GM21423 (cell line): ENCODE measurements at regions not wholly inside any gene's neighbourhood (a gene's known extent, or its start where the extent isn't known, plus 50 kb on each side); places are given as distances from the start of the nearest gene placed in this dataset.

Source experiments
- ATAC-seq: cut with Tn5 transposase; IDR thresholded peaks from one replicate; pipeline ENCODE4 v1.9.1; 2021; ENCODE audit warnings: mild to moderate bottlenecking, moderate library complexity; ENCODE audit not compliant: unreplicated experiment

DNA sequence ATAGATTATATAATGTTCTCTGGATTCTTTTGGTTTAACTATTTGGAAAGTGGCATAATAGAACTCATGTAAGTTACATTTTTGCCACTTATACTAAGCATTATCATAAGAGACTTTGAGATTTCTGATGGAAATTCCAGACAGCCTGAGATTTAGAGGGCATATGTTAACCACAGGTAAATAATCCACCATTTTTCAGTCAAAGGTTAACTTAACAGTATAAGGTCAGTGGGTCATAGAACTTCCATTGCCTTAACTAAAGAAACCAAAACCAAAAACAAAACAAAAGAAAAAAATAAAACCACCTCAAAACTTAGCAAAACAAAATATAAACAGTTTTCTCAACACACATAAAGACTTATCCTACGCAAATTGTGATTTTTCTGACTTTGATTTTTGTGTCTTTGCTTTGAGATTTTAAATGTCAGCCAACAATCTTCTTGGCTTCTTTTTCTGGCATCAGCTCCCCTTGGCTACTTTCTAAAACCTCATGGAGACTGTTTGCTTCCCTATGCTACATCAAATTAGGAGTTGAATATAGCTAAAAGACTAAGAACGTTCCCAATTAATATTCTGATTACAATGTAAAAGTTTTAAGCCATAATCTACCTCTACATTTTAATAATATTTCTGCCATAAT is 430.1 kb upstream of the DAB2 start:
- no peak for ATAC-seq

DNA sequence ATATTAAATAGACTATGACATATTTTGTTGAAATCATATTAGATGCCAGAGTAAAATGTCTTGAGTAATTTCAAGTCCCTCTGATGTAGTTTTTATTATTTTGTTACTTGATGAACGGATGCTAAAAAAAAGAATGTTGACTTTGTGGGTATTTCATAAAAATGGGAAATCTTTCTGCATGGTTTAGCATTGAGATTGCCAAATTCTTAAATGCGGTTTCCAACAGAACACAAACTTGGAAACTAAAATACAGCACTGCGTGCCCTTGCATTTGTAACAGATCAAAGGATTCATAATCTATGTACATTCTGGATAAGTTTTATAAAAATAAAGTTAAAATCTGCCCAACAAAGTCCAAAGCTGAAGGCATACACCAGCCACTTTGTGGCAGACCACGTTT is 425.5 kb upstream of the DAB2 start:
- no peak for ATAC-seq

DNA sequence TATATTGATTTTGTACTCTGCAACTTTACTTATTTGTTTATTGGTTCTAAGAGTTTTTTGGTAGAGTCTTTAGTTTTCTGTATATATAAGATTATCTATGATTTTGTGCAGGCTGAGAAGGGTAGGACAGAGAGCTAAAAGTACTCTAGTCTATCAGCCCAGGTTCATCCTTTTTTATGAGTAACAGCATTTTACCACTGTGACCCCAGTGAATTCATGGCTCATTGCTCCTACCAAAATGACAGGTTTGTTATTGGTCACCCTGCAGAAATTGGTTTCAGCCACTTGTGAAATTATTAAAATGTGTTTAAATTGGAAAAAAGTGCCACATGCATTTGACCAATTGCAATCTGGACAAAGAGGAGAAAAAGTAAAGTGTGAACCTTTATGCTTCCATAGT is 421.4 kb upstream of the DAB2 start:
- peak; percentile 60 for ATAC-seq

DNA sequence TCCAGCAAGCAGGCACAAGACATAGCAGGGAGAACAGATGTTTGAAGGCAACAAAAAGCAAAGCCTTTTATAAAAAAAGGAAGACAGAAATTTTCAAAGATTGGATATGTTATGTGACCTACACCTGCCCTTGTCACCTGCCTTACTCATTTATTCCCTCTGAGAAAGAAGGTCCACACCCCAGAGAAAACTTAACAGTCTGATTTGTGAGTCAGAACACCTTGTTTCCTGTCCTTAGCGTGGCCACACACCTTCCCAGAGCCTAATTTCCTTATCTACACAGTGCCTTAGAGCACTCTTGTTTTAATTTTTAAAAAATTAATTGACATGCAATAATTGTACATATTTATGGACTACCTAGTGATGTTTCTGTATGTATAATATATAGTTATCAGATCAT is 419.0 kb upstream of the DAB2 start:
- no peak for ATAC-seq

DNA sequence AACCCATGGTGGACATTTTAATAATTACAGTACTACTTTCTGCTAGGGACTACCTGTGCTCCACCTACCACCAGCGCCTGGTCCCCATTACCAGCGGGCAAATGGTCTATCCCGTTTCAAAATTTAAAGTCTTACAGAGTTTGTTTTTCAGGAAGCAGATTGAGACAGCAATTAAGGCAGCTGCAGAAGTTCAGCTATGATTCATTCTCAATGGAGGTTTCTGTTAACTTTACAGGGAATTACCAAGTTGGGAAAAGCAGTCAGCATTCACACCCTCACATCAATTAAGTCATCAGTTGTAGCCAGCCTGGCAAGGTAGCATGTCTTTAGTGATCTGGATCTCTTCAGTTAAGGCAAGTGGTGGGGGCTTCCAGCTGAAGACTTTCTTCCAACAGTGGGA is 410.6 kb upstream of the DAB2 start:
- no peak for ATAC-seq

DNA sequence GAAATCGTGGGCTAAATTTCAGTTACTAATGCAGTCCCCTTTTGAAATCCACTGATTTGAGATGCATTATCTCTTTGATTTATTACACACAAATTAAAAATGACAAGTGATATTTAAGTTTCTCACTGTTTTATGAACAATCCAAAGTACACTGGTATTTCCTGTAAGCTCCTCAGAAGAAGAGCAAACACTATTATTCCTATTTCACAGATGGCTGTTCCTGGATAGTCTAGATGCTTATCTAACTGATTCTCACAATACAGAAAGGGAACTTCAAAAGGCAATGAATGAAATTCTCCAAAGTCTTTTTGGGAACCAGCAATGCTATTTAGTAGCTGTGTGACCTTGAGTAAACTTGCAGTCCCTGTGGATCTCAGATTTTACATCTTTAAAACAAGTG is 404.7 kb upstream of the DAB2 start:
- no peak for ATAC-seq

DNA sequence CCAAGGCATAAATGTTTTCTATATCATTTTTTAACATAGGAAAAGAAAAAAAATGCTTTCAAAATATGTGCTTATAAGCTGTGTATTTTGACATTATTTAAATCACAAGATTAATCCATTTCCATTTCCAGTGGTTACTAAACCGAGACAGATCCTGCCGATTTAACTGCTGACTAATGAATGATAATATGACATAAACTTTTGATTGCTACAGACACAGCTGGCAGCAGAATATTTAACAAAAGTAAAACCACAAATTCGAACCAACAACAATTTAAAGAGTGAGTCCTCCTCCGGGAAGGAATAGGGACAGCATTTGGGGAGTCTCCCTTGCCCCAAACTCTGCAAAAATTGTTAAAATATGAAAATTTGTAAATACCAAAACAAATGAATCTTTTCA is 401.3 kb upstream of the DAB2 start:
- ATAC-seq: no peak

DNA sequence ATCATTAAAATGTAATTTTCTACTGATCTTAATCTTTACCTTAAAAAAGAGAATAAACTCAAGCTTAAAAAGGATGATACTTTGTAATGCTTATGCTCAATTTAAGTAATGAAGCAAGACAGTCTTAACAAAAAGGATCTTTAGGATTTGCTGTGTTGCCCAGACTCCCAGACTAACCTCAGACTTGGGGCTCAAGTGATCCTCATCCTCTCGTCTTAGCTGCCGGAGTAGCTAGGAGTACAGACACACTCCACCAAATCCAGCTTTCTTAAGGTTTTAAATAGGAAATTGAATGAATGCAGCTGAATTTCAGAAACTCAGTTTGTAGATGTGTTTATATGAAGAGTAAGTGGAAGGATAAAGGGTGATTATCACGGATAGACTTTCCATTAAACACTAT is 400.5 kb upstream of the DAB2 start:
- no peak for ATAC-seq

DNA sequence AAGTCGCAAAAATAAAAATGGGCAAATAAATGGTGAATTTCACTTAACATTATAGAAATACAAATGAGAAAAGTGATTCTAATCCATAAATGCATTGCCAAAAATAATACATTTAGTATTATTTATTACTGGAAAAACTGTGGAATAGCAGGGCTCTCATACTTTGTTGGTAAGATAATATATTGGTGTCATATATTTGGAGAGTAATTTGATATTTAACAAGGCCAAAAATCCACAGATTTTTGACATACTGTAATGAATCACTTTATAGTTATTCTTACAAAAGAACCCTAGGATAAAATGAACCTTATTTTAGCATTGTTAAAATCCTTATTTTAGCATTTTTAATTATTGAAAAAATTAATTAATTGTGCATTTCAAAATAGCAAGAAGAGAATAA is 397.2 kb upstream of the DAB2 start:
- ATAC-seq: no peak

DNA sequence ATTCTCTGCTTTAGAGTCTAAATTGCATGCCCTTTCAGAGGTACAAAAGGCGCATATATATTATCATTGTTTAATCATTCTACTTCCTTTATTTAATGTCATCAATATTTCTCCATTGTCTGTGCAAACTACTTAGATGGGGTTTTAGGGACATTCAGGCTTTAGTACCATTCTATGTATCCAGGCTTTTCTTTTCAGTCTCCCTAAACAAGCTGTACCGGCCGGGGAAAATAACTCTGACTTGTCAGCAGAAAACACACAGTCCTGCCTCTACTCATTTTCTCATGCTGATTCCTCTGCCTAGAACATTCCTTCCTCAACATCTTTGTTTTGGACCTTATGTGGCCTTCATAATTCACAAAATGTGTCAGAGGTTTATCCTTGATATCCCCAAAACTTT is 392.1 kb upstream of the DAB2 start:
- ATAC-seq: no peak

DNA sequence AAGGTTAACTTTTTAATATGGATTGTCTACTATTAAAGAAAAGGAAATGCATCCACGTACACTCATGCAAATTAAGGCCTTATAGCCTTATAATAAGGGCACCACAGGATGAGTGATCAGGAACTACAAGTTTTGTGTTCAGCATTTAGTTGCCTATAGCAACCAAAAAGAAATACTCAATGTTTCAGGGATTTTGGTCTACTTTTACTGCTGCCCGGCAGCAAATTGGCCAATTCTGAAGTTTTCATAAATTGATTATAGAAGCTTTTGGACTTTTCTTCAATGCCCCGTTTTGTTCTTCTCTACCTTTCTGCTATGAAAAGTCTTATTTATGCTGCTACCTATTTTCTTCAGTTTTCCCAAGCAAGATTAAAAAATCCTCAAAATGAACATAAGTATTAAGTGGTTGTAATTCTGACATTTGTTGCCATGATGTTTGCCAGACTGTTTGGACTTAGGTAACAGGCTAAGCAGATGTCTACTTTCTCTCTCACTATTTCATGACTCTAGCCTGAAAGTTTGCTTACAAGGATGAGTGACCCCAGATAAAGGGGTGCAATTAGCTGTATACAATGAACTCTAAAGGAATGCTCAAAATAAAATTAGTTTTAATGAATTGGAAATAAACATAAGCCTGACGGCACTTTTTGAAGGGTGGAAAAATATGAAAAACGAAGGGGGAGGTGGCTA is 391.5 kb upstream of the DAB2 start:
- no peak for ATAC-seq

DNA sequence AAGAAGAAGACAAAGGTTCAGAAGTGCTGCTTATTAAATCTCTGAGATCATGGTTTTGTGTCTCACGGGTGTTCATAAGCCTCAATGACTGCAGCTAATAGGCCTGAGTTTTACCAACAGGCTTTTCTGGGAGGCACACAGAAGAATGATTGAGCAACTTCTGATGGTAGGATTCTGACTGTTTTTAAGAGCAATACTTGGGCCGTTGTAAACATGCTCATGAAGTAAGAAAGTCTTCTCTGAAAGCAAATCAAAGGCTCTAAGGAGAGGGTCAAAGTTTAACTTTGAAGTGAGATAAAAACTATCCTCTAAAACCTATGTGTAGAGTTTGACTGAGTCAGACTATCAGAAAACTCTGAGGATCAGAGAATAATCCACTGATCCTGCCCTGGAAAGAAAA is 390.9 kb upstream of the DAB2 start:
- ATAC-seq: no peak

DNA sequence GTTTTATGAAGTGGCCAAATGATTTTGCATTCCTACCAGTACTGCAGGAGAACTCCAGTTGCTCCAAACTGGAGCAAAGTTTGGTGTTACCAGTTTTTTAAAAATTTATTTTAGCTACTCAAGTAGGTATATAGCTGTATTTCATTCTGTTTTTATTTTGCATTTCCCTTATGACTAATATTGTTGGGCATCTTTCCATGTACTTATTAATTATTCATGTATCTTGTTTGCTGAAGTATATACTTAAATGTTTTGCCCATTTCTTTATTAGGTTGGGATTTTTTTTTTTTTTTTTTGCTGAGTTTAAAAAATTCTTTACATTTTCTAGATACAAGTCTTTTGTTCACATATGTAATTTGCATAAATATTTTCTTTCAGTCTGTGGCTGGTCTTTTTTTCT is 386.6 kb upstream of the DAB2 start:
- ATAC-seq: no peak

DNA sequence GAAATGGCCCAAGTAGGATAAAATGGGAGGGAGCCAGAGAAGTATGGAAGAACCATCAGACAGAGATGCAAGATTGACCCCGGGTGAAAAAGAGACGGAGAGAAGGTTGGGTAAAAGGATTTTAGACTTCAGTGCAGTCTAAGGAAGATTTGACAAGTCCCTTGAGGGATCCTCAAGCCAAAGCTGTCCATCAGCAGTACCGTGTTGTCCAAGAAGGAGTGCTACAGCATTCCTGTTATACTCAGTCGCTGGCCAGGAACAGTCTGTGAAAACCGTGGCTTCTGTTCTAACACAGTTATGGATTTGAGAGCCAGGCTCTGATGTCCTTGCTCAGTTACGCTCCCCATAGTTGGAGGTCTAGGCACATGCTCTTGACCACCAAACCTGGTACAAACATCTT is 383.9 kb upstream of the DAB2 start:
- no peak for ATAC-seq

DNA sequence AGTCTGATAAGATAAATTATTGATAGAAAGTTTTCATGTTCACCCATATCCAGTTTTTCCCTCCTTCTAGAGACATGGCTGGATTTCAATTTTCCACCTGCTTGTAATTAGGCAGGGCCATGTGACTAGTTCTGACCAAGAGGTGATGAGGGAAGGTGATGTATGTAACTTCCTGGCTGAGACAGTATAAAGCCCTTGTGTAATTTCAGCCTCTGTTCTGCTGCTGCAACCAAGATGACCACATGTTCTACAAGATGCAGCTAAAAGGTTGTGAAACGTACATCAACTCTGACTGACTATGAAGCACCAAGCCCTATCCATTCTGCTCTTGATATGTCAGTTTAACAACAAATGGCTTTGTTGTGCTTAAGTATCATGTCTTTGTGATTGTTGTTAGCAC is 376.5 kb upstream of the DAB2 start:
- ATAC-seq: no peak

DNA sequence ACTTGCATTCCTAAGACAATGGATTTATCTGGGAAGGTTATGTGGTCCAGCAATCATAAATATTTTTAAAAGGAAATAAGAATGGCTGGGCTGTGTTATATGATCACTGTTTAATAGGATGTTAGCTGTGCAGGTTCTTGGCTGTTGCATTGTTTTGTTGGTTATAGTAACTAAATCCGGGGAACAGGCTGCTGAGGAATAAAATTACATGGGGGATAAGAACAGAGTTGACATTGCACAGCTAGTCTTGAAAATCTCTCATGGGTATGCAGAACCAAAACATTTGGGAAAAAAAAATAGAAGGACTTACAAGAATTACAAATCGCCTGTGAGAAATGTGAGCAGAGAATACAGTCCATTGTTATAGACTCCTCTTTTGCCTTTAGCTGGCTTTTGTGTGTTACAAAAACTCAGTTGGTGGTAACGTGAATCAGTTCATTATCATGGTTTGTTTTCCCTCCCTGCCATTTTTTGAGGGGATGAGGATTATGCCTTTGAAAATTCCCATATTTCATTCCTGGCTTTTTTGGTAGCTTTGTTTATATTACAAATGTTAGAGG is 375.3 kb upstream of the DAB2 start:
- no peak for ATAC-seq

DNA sequence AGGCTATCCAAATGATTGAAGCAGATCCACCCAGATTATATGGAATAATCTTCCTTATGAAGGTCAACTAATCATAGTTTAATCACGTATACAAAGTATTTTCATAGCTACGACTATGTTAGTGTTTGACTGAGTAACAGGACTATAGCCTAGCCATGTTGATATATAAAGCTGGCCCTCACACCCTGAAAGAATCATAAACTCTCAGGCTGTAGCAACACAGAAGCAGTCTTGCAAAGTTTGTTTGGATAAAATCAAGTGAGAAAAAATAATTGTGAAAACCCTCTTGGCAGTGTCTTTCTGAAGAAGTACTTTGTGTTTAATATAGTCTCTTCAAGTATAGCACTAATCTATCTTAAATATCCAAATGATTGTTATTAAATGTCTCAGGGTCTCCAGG is 374.5 kb upstream of the DAB2 start:
- no peak for ATAC-seq

DNA sequence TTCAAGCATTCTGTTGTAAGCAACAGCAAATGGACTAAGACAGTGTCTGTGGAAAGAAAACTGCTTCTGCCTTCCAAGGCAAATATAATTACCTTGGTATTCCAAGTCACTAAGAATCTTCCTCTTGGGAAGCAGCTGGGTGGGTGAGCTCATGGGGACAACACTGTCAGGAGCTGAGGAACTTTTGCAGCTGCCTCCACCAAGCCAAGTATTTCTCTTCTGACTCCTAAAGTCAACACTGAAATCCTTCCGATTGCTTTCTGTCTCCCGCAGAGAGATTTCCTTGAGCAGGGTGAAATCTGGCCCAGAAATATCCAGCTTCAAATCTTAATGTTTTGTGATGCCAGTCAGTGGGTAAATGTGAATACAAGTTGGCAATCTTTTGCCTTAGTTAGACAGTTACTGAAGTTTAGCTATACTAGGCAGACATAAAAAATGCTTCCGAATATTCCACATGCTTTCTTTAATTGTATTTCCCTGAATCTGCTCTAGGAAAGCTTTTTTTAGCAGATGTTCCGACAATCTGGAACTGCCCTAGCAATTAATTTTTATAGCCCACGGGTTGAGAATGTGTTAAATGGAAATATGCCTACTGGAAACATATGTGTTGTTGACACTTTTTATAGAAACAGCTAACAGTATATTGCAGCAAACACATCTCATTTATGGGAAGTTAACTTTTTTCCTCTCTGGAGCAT is 369.9 kb upstream of the DAB2 start:
- ATAC-seq: no peak

DNA sequence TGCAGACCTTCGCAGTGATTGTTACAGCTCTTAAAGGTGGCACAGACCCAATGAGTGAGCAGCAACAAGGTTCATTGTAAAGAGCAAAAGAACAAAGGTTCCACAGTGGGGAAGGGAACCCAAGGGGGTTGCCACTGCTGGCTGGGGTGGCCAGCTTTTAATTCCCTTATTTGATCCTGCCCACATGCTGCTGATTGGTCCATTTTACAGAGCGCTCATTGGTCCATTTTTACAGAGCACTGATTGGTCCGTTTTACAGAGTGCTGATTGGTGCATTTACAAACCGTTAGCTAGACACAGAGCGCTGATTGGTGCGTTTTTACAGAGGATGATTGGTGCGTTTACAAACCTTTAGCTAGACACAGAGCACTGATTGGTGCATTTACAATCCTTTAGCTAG is 360.6 kb upstream of the DAB2 start:
- no peak for ATAC-seq

DNA sequence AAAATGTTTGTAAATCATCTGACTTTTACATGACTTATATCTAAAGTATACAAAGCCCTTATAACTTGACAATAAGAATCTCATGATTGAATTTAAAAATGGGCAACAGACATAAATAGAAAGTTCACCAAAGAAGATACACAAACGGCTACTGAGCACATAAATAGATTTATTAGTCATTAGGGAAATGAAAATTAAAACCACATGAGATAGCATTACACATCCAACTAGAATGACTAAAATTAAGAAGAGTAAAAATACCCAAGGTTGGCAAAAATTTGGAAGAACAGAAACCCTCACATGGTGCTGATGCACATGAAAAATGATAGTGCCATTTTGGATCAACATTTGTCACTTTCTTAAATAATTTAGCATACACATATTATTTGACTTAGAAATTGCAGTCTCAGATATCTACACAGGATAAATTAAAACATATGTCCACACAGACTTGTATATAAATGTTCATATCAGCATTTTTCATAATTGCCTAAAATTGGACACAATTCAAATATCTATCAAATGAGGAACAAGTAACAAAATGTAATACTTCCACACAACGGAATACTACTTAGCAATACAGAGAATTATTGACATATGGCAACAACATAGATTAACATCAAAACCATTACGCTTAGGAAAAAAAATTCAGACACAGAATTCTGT is 359.1 kb upstream of the DAB2 start:
- ATAC-seq: no peak

DNA sequence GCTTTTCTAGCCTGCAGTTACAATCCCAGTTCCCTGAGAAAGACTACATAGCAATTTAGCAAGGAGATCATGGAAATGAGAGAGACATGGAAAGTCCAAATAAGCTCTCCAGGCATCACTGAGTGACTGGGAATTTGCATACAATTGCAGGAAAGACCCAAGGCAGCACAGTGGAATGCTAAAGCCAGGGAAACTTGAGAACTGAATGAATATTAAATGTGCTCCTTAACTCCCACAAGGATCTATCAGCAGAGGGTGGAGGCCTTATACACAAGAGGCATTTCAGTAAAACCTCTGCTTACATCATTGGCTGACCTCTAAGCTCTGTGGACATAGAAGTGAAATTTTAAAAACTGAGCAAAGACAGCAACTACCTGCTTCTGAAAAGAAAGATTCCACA is 355.6 kb upstream of the DAB2 start:
- ATAC-seq: no peak

DNA sequence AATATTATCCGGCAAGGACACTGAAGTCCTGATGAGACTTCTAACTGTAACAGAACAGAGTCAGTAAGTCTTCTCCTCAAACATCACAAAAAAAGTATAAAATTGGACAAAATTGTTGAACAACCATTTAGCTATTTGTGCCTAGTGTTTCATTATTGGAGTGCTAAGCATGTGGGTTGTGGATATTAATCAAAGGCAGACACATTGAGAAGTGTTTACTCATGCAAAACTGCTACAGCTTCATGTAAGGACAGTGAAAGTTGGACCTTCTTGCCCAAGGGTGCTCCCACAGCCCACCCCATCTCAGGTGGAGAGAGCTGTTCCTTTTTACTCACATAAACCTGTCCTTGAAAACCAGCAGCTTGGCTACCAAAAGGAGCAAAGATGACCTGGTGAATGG is 355.1 kb upstream of the DAB2 start:
- ATAC-seq: no peak
